ENCODE measurements at regions not wholly inside any gene's neighbourhood (a gene's known extent, or its start where the extent isn't known, plus 50 kb on each side); places are given as distances from the start of the nearest gene placed in this dataset.

GRCh38 chr5:124372457-124372856, 374.0 kb downstream of the ZNF608 start:
- peak; percentile 61 for DNase-seq (ENCODE audit: low read depth)

- peak; percentile 88 for DNase-seq (ENCODE audit: low read depth)
Observed at GRCh38 chr5:124371111-124371706, 375.2 kb downstream of the ZNF608 start.

- DNase-seq (ENCODE audit: low read depth): no peak
Observed at GRCh38 chr5:124370601-124371000, 375.8 kb downstream of the ZNF608 start.

- DNase-seq (ENCODE audit: low read depth): no peak
Observed at GRCh38 chr5:124365361-124365801, 381.1 kb downstream of the ZNF608 start.

GRCh38 chr5:124355928-124356327, 390.5 kb downstream of the ZNF608 start:
- no peak for DNase-seq (ENCODE audit: low read depth)

GRCh38 chr5:124353016-124353415, 393.4 kb downstream of the ZNF608 start:
- DNase-seq (ENCODE audit: low read depth): no peak

- DNase-seq (ENCODE audit: low read depth): no peak
Observed at GRCh38 chr5:124352312-124352711, 394.1 kb downstream of the ZNF608 start.

- DNase-seq (ENCODE audit: low read depth): no peak
Observed at GRCh38 chr5:124349931-124350330, 396.5 kb downstream of the ZNF608 start.

- DNase-seq (ENCODE audit: low read depth): peak; percentile 99
Observed at GRCh38 chr5:124343451-124343867, 403.0 kb downstream of the ZNF608 start.

- no peak for DNase-seq (ENCODE audit: low read depth)
Observed at GRCh38 chr5:124342986-124343385, 403.5 kb downstream of the ZNF608 start.

GRCh38 chr5:124342584-124342983, 403.9 kb downstream of the ZNF608 start:
- DNase-seq (ENCODE audit: low read depth): peak; percentile 18

- DNase-seq (ENCODE audit: low read depth): peak; percentile 93
Observed at GRCh38 chr5:124342027-124342471, 404.4 kb downstream of the ZNF608 start.

GRCh38 chr5:124341066-124341858, 405.2 kb downstream of the ZNF608 start:
- peak; percentile 27 for DNase-seq (ENCODE audit: low read depth)

GRCh38 chr5:124337996-124338395, 408.4 kb downstream of the ZNF608 start:
- DNase-seq (ENCODE audit: low read depth): peak; percentile 74

- DNase-seq (ENCODE audit: low read depth): no peak
Observed at GRCh38 chr5:124333298-124333979, 413.0 kb downstream of the ZNF608 start.

- no peak for DNase-seq (ENCODE audit: low read depth)
Observed at GRCh38 chr5:124332273-124332672, 414.2 kb downstream of the ZNF608 start.

GRCh38 chr5:124330595-124331220, 415.7 kb downstream of the ZNF608 start:
- peak; percentile 42 for DNase-seq (ENCODE audit: low read depth)

GRCh38 chr5:124328201-124328600, 418.2 kb downstream of the ZNF608 start:
- DNase-seq (ENCODE audit: low read depth): no peak

GRCh38 chr5:124318661-124319060, 427.8 kb downstream of the ZNF608 start:
- no peak for DNase-seq (ENCODE audit: low read depth)

- DNase-seq (ENCODE audit: low read depth): no peak
Observed at GRCh38 chr5:124317451-124317850, 429.0 kb downstream of the ZNF608 start.

GRCh38 chr5:124315741-124316415, 430.6 kb downstream of the ZNF608 start:
- DNase-seq (ENCODE audit: low read depth): peak; percentile 97

GRCh38 chr5:124310453-124310852, 436.0 kb downstream of the ZNF608 start:
- peak; percentile 61 for DNase-seq (ENCODE audit: low read depth)

Data from amniotic epithelial cell (primary cell).